ENCODE measurements at regions not wholly inside any gene's neighbourhood (a gene's known extent, or its start where the extent isn't known, plus 50 kb on each side); places are given as distances from the start of the nearest gene placed in this dataset.
A peak's percentile ranks its signal among the peaks of the same experiment; 100 is the strongest.

GRCh38 chr14:71541973-71542690 is 390.1 kb upstream of the RGS6 start:
- no peak for TF ChIP-seq CTCF (conservative IDR thresholded peaks at IDR 0.05; ENCODE audit: control insufficient read depth, insufficient read depth, low read depth, low read length)
- H3K4me3 ChIP-seq (ENCODE audit: control insufficient read depth, low read depth, low read length) = no peak overlapping the region
- DNase-seq (ENCODE audit: low read depth) = no peak

- no peak for DNase-seq (ENCODE audit: low read depth)
- no peak for TF ChIP-seq CTCF (conservative IDR thresholded peaks at IDR 0.05; ENCODE audit: control insufficient read depth, insufficient read depth, low read depth, low read length)
- H3K4me3 ChIP-seq (ENCODE audit: control insufficient read depth, low read depth, low read length) = no peak overlapping the region
These were observed 382.7 kb upstream of the RGS6 start for GRCh38 chr14:71549421-71550050.

- H3K4me3 ChIP-seq (ENCODE audit: control insufficient read depth, low read depth, low read length) = no peak overlapping the region
- no peak for TF ChIP-seq CTCF (conservative IDR thresholded peaks at IDR 0.05; ENCODE audit: control insufficient read depth, insufficient read depth, low read depth, low read length)
- DNase-seq (ENCODE audit: low read depth) = no peak
These were observed 381.9 kb upstream of the RGS6 start for GRCh38 chr14:71550367-71550766.

- DNase-seq (ENCODE audit: low read depth) = peak; percentile 83
- H3K4me3 ChIP-seq (ENCODE audit: control insufficient read depth, low read depth, low read length) = no peak overlapping the region
- no peak for TF ChIP-seq CTCF (conservative IDR thresholded peaks at IDR 0.05; ENCODE audit: control insufficient read depth, insufficient read depth, low read depth, low read length)
These were observed 380.8 kb upstream of the RGS6 start for GRCh38 chr14:71551291-71551950.

GRCh38 chr14:71552809-71553208 is 379.4 kb upstream of the RGS6 start:
- no peak overlapping the region for H3K4me3 ChIP-seq (ENCODE audit: control insufficient read depth, low read depth, low read length)
- TF ChIP-seq CTCF (conservative IDR thresholded peaks at IDR 0.05; ENCODE audit: control insufficient read depth, insufficient read depth, low read depth, low read length) = no peak
- DNase-seq (ENCODE audit: low read depth) = no peak

- TF ChIP-seq CTCF (conservative IDR thresholded peaks at IDR 0.05; ENCODE audit: control insufficient read depth, insufficient read depth, low read depth, low read length) = no peak
- DNase-seq (ENCODE audit: low read depth) = no peak
- no peak overlapping the region for H3K4me3 ChIP-seq (ENCODE audit: control insufficient read depth, low read depth, low read length)
These were observed 378.4 kb upstream of the RGS6 start for GRCh38 chr14:71553779-71554178.

Measured in fibroblast of mammary gland (primary cell).